Fibroblast of the conjunctiva (primary cell): ENCODE measurements at regions not wholly inside any gene's neighbourhood (a gene's known extent, or its start where the extent isn't known, plus 50 kb on each side); places are given as distances from the start of the nearest gene placed in this dataset.

Source experiments
- DNase-seq: peaks from one replicate; pipeline ENCODE4 v3.0.0-alpha.2; 2010; ENCODE audit warnings: low read depth

DNA sequence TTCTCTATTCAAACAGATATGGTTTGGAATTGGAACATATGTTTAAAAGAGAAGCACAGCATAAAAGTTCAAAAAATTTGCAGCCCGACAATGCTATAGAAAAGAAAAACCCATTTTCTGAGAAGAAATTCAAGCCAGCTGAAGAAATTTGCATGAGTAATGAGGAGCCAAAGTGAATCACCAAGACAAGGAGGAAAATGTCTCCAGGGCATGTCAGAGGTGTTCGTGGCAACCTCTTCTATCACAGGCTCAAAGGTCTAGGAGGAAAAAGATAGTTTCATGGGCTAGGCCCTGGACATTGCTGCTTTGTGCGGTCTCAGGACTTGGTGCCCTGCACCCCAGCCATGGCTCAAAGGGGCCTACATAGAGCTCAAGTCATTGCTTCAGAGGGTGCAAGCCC is 134.8 kb upstream of the ADAMTS16 start:
- DNase-seq: no peak

DNA sequence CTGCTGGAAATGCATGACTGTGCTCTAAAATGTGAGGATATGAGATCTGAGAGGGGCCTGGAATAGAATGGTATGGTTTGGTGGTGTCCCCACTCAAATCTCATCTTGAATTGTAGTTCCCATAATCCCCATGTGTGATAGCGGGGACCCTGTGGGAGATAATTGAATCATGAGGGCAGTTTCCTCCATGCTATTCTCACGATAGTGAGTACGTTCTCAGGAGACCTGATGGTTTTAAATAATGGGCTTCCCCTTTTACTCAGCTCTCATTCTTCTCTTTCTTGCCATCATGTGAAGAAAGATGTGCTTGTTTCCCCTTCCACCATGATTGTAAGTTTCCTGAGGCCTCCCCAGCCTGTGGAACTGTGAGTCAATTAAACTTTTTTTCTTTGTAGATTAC is 133.6 kb upstream of the ADAMTS16 start:
- no peak for DNase-seq

DNA sequence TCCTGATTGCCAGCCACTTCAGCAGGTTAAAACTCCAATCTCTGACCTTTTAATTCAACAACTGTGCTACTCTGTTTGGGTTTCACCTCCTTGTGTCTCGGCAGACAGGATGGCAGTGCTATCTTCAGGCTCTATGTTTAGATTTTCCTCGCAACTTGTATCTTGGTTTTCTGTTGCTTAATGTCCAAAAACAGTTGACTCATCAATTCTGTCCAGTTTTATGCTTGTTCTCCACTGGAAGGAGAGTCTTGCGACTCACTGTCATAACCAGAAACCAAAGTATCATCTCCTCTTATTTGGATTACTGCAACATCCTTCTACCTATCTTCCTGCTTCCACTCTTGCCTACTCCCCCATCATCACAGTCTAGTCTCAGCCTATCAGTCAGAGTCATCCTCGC is 130.9 kb upstream of the ADAMTS16 start:
- DNase-seq: no peak

DNA sequence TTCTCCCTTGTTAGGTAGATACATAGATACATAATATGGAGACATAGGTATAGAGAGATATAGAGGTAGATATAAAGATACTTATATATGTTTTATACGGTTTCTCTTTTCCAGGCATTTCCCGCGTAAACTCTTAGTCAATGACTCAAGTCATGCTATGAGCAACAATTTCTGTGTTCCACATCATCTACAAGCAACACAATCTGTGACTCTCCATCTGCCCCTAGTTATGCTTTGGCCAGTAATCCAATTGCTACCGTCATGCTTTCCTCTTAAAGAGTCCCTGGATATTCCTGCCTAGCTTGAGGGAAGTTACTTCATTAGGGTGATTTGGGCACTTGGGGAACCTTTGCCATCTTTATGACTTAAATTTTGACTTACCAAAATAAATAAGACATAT is 129.0 kb upstream of the ADAMTS16 start:
- DNase-seq: no peak

DNA sequence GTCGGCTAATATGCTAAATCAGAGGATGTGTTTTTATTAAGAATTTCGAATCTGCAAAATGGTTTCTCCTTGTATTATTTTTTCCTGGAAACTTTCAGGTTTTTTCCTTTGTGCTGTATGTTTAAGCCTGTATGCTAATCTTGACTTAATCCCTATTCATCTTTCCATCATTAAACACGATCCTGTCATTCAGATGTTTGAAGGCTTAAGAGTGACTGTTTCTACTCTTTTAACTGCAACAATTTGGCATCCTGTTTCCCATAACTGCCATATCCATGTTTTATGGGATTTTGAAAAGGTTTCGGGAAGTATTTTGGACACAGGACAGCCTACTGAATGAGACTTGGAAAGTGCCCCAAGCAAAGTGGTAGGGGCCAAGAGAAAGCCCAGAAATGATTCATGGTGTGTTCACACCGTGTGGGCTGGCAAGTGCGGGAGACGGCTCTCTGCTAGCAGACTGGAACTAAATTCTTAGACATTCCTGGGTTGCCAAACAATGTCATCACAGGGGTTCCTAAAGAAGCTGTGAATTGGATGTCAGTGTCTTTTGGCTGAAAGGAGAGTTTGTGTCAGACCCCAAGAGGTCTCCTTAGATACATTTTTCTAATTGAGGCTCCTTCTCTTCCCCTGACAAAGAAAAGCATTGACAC is 125.4 kb upstream of the ADAMTS16 start:
- no peak for DNase-seq

DNA sequence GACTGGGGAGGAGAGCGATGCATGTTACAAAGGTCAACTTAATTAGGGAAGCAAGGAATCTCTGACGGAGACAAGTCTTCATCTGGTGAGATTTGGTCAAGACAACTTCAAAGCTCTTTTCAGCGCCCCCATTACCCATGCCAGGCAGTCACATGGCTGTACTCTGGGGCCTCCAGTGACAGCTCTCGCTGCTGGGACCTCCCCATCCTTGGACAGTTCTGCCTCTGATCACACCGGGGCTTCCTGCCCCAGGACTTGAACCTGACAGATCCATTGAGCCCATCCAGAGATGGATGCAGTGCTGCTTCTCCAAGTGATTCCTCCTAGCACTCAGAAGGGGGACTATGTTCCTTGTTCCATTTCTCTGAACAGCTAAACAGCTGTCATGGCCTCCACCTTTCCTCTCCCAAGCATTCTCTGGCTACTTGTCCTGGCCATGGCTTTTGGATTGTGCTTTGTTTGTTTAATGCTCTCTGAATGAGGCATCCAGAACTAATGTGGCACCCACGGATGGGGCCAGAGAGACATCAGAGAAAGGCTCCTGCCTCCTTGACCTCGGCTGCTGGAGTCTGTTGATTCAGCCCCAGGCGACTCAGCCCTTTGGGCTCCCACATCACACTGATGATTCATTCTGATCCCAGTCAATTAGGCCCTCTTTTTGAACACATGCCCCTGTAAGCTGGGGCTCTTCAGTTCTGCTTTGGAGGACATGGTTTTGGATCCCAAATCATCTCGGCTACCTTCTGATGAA is 122.1 kb upstream of the ADAMTS16 start:
- DNase-seq: no peak

DNA sequence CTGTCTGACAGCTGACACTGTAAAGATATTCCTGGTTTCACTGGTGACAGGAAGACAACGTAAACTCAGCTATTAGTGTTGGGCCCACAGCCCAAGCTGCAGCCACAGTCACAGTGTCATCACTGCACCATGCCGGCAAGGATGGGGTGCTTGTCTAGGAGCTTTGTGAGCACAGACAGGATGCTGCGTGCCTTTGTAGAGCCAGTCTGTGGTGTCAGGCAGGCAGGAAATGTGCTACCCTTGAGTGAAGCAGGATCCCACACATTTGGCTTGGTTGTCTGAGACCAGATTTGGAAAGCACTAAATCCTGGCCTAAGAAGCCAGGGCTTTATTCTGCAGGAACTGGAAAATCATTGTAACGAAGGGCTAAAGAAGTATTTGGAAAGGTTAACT is 121.6 kb upstream of the ADAMTS16 start:
- DNase-seq: no peak

DNA sequence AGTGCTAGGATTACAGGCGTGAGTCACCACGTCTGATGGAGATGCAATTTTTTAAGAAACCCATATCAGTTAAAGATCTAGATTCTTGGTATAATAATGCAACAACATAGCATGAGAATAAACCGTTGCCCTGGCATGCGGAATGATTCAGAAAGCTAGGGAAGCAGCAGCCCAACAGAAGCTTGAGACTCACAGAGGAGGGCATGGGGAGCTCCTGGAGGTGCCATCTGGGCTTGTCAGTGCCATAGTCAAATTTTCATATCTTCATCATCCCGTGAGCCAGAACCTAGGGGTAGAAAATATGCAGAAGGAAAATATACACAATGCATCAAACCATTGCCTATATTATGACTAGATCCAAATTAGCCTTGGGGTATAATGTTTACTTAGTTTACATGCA is 118.7 kb upstream of the ADAMTS16 start:
- no peak for DNase-seq

DNA sequence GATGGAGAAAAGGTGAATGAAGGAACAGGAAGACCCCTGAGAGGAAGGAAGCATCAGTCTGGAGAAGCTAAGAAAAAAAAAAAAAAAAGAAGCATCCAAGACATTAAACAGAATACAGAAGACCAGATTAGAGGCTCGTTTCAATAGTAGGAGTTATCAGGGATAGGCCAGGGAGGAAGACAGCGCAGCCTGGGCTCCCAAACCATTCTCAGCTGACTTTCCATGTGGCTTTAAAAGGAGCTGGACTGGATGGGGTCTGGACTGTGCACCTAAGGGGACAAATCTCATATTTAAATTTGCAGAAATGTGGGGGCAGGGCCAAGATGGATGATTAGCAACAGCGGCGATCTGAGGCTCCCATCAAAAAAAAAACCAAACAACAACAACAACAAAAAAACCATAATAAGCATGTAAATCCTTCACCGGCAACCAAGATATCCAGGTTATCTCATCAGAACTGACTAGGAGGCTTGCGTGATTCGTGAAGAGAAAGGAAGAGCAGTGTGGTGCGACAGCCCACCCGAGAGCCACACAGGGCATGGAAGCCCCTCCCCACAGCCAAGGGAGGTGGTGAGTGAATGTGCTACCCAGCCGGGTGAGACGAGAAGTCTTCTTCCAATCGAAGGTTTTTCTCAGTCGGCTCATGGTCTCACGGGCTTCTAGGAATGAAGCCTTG is 114.9 kb upstream of the ADAMTS16 start:
- no peak for DNase-seq

DNA sequence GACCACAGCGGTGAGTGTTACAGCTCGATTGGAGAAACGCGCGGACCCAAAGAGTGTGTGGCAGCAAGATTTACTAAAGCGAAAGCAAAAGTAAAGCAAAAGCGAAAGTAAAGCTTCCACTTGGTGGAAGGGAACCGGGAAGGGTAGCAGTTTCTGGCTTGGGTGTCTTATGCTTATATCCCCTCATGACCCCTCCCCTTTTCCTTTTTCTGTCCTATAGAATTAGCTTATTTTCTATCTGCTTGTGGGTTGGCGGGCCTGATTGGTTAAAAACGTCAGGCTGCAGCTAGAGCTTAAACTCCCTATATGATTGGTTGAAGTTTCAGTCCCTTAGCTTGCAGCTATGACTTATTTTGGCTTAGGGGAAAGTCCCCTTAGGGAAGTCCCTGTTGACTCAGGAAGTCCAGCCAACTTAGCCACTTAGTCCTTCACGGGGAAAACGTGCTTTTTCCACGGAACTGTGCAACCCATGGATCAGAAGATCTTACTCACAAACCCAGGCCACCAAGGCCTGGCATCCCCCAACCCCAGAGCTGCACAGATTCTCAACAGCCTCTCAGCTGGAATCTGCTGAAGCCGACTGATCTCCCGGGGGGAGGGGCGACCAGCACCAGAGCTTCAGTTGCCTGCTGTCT is 114.2 kb upstream of the ADAMTS16 start:
- no peak for DNase-seq

DNA sequence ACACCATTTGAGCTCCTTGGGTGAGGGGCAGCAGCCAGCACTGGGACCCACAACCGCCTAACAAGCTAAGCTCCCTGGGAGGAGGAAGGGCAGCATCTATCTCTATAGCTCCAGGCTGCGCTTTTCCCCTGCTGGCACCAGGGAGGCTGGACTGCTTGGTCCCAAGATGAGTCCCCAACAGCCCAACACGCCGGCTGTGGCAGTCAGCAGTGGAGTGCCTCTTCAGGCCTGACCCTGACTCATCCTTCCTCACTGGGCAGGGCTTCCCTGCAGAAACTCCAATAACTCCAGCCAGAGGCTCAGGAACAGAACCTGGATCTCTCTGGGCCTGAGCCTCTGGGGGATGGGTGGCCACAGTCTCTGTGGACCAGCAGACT is 113.7 kb upstream of the ADAMTS16 start:
- DNase-seq: no peak

DNA sequence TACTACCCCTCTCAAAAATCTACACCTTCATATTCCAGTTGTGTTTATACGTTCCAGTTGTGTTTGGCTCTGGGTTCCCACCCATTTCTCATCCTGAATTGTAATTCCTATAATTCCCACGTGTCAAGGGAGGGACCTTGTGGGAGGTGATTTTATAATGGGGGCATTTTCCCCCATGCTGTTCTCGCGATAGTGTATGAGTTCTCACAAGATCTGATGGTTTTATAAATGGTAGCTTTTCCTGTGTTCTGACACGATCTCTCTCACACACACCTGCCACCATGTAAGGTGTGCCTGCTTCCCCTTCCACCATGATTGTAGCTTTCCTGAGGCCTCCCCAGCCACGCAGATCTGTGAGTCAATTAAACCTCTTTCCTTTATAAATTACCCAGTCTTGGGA is 108.5 kb upstream of the ADAMTS16 start:
- no peak for DNase-seq

DNA sequence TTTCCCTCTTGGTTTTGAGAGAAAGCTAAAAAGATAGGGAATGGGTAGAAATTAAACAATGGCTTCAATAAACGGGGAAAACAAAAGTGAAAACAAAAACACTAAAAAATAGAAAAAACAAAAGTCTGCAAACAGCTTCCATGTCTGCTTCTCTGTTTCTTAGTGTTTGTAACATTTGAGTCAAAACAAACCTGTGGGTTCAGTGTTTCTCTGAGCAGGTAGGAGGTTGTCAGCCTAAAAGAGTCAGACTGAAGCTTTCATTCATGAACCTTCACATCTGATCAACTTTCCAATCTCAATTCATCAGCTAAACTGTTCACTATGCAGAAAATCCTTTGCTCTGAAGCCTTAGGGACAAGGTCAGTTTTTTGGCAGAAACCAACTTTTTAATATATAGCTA is 102.5 kb upstream of the ADAMTS16 start:
- no peak for DNase-seq

DNA sequence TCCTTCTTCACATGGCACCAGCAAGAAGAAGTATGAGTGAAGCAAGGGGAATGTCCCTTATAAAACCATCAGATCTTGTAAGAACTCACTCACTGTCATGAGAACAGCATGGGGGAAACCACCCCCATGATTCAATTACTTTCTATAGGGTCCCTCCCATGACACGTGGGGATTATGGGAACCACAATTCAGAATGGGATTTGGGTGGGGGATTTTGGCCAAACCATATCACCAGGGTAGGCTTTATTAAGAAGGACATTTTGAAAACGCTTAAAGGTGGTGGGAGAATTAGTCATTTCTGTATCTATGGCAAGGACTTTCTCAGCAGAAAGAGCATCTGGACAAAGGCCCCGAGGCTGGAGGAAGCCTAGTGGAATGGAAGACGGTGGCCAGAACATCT is 100.2 kb upstream of the ADAMTS16 start:
- no peak for DNase-seq

DNA sequence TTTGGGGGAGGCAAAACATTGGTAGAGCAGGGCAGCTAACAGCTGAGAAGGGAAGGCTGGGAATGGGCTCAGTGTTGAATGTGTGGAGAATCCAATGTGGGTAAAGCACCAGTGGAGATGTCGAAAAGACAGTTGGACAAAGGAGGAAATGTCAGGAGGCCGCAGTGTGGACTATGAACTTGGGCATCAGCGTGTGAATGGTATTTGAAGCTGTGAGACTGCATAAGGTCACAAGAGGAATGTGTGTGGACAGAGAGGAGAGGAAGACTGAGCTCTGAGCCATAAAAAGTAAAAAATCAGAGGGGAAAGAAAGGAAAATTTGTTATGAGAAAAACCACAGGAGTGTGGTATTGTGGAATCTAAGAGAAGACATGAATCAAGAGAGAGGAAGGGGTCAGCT is 99.4 kb upstream of the ADAMTS16 start:
- no peak for DNase-seq

DNA sequence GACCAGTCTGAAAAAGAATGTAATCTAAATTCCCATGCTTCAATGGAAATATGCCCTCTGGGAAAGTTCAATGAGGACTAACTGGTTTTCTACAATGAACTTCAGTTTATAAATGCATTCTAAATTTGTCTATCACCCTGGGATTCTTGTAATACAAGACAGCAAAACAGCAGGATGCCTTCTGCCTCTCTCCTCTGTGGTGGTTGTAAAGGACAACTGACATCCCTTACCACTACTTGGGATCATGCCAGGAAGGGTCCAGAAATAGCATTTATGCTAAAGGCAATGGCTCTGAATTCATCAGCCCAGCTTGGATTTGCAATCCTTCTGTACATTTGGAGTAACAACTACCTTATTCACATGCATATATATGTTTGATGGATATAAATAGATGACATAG is 97.3 kb upstream of the ADAMTS16 start:
- DNase-seq: no peak

DNA sequence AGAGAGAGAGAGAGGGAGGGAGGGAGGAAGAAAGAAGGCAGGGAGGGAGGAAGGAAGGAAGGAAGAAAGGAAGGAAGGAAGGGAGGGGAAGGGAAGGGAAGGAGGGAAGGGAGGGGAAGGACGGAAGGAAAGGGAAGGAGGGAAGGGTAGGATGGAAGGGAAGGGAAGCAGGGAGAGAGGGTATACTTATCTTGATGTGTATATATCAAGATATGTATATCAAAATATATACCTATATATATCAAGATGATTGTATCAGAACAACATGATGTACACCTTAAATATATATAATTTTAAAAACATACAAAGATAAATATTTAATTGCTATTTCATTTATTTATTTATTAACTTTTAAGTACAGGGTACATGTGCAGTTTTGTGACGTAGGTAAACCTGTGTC is 96.8 kb upstream of the ADAMTS16 start:
- DNase-seq: no peak

DNA sequence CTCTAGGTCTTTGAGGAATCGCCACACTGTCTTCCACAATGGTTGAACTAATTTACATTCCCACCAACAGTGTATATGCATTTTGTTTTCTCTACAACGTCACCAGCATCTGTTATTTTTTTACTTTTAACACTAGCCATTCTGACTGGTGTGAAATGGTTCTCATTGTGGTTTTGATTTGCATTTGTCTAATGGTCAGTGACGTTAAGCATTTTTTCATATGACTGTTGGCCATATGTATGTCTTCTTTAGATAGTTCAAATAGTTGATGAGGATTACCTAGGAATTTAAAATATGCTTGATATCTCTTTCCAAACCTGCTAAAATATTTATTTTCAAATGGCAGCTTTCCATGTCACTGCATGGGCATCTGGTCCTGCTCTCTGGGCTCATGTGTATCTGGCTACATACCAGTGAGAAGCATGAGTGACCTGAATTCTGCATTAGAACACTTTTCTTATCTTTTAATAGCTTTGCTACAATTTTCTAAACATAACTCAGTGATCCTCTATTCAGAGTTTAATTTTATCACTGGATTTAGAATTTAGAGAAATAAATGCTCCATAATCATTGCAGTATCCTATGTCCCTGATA is 95.8 kb upstream of the ADAMTS16 start:
- DNase-seq: no peak

DNA sequence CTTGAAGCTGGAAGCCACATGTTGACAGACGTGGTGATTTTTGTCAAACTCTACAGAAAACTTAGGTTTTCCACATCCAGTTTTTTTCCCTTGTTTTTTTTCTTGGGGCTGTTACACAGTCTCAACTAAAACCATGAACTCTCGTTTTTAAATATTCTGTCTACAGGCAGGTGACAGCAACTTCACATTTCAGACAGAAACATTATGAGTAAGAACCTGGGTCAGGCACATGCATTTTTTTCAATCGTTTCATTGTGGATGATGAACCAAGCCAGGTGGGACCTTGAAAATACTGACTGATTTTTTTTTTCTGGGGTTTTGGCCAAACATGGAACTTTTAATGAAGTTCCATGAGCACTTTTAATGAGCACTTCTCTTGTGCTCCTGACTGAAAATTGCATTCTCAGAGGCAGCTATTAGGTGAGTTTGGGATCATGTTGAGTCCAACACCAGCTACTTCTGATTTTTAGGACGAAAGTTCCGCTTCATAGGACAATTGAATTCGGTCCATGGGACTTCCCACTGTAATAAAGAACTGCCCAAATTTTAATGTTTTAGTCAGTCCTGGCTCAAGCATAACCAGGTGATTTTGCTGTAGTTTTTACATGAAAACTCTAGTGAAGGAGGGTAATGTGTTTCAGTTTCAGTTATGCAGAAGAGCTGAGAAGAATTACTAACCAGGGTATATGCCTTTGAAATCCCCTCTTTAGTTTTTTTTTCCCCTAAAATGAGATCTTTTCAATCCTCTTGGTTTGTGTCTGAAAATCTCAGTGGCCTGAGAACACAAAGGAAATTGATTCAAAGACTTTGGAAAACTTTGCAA is 93.2 kb upstream of the ADAMTS16 start:
- no peak for DNase-seq

DNA sequence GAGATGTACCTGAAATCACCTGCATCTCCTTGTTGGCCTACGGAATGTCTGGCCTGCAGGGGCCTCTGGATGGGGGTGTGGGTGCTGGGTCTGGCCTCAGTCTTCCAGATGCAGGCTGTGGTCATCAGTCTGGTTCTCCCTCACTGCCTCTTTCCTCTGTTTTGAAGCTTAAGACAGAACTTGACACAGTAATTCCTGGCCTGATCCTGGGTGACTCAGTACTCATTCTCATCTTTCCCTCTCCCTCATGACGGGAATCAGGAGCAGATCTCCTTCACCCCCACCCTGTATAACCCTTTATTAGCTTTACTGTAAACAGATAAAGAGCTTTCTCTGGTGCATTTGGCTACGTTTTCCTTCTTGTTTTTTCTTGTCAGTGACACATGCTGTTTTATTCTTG is 89.3 kb upstream of the ADAMTS16 start:
- no peak for DNase-seq

DNA sequence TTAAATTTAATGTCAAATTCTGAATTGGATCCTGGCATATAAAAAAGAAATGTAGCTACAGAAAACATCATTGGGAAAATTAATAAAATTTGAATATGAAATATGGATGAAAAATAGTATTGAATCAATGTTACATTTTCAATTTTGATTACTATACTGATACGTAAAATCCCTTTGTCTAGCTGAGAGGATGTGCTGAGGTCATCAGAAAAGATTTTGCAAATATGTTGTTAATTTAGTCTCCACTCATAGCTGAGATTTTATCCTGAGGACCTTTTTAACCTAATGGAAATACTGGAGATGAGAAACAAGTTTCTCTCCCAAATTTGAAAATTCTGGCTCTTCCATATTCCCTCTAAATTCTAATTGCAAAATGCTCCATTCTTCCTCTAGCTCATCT is 84.4 kb upstream of the ADAMTS16 start:
- no peak for DNase-seq

DNA sequence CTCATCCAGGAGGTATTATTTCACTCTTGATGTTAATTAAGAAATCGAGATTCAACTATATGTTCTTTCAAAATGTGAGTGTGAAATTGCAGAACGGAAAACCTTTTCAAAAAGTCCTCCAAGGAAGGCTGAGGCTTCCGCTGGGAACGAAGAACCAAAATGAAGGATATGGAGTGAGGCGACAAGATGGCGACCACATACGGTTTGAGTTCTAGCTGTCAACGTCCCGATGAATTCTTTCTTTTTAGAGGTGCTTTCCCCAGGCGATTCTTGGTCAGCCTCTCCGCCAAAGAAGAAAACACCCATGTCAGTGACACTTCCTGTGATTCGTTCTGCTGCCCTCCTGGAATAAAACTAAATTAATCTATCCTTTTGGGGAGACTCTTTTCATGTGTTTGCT is 78.3 kb upstream of the ADAMTS16 start:
- no peak for DNase-seq
